Gastrocnemius medialis (tissue), 4 donors: ENCODE measurements at regions not wholly inside any gene's neighbourhood (a gene's known extent, or its start where the extent isn't known, plus 50 kb on each side); places are given as distances from the start of the nearest gene placed in this dataset.

Experiments used
- ATAC-seq, 2 donors: fragments of 150-250 bp; one replicate each; pipeline ENCODE4 v1.9.1; 2016
- DNase-seq, 2 donors: peaks; one replicate each; pipeline ENCODE4 v3.0.0-alpha.2; 2019
- H3K27ac ChIP-seq, 4 donors: fragments of 200-600 bp; sonication (generic); 1 replicate in 1 of 4; 2 replicates in 3 of 4; pipeline ENCODE4 v1.5.1; 2016 to 2018; ENCODE audit warnings: mild to moderate bottlenecking in 2 of 4, moderate library complexity in 1 of 4
- H3K27me3 ChIP-seq, 3 donors: fragments of 200-600 bp; sonication (generic) in 2 of 3; 1 replicate in 1 of 3; 2 replicates in 2 of 3; pipeline versions ENCODE4 v1.5.1 to v1.6.0; 2016 to 2019; ENCODE audit warnings: mild to moderate bottlenecking in 1 of 3, moderate library complexity in 1 of 3
- H3K36me3 ChIP-seq, 2 donors: fragments of 200-600 bp; sonication (generic) in 1 of 2; one replicate each; pipeline ENCODE4 v1.5.1; 2017 to 2018
- H3K4me1 ChIP-seq, 2 donors: fragments of 200-600 bp; sonication (generic) in 1 of 2; one replicate each; pipeline ENCODE4 v1.5.1; 2016 to 2017; ENCODE audit warnings: mild to moderate bottlenecking in 2 of 2
- H3K4me3 ChIP-seq, 4 donors: fragments of 200-600 bp; sonication (generic) in 3 of 4; 1 replicate in 1 of 4; 2 replicates in 3 of 4; pipeline ENCODE4 v1.5.1; 2016 to 2019; ENCODE audit warnings: mild to moderate bottlenecking in 2 of 4
- H3K9me3 ChIP-seq, 3 donors: fragments of 200-600 bp; sonication (generic) in 2 of 3; 1 replicate in 1 of 3; 2 replicates in 2 of 3; pipeline ENCODE4 v1.5.1; 2016 to 2019
- CTCF ChIP-seq, 5 experiments: fragments of 450-650 bp in 3 of 5; fragments of 200-600 bp in 2 of 5; sonication (generic) in 2 of 5; IDR thresholded peaks in 4 of 5; conservative IDR thresholded peaks in 1 of 5; 1 replicate in 4 of 5; 2 replicates in 1 of 5; pipeline ENCODE4 v1.5.1; 2016 to 2019; ENCODE audit warnings: antibody characterized with exemption in 5 of 5, mild to moderate bottlenecking in 3 of 5, moderate library complexity in 3 of 5
- POLR2A ChIP-seq, 2 donors: fragments of 450-650 bp; IDR thresholded peaks; one replicate each; pipeline ENCODE4 v1.6.1; 2017; ENCODE audit warnings: antibody characterized with exemption in 2 of 2, mild to moderate bottlenecking in 2 of 2, moderate library complexity in 2 of 2
- in situ Hi-C, 4 donors: fragments of 200-750 bp; cut with MboI; loops; one replicate each; pipeline versions ENCODE4 v1.15.0 to v1.8.0; 2017; ENCODE audit warnings: low sequenced_read_pairs in 4 of 4
- intact Hi-C: fragments of 100-400 bp; cut with DNase I; formaldehyde crosslinking; loops from one replicate; pipeline ENCODE4 v1.15.1; 2023; ENCODE audit warnings: low total_unique reads

- no peak for DNase-seq
- ATAC-seq: no peak
- no peaks in the 10 kb centered on the region for H3K9me3 ChIP-seq
- no peaks in the 10 kb centered on the region for H3K4me1 ChIP-seq
- no peak overlapping the region for H3K4me3 ChIP-seq
- intact Hi-C loops (no loop called here), in situ Hi-C loops (no loop called here)
- no peaks in the 10 kb centered on the region for H3K36me3 ChIP-seq
- no peaks in the 10 kb centered on the region for H3K27me3 ChIP-seq
- no peak overlapping the region for H3K27ac ChIP-seq
- TF ChIP-seq CTCF (IDR thresholded peaks at IDR 0.05 in 4 of 5, conservative IDR thresholded peaks at IDR 0.05 in 1 of 5) (no peak), POLR2A (IDR thresholded peaks at IDR 0.05) (no peak)
Measured at GRCh38 chr20:11048739-11049138, 374.9 kb upstream of the JAG1 start.

- H3K27me3 ChIP-seq: no peaks in the 10 kb centered on the region
- no peaks in the 10 kb centered on the region for H3K9me3 ChIP-seq
- H3K36me3 ChIP-seq: no peaks in the 10 kb centered on the region
- intact Hi-C loops (no loop called here), in situ Hi-C loops (no loop called here)
- ATAC-seq (no peak), DNase-seq (no peak)
- no peak overlapping the region for H3K4me3 ChIP-seq
- TF ChIP-seq POLR2A (IDR thresholded peaks at IDR 0.05) (no peak), CTCF (IDR thresholded peaks at IDR 0.05 in 4 of 5, conservative IDR thresholded peaks at IDR 0.05 in 1 of 5) (no peak)
- no peak overlapping the region for H3K27ac ChIP-seq
- H3K4me1 ChIP-seq: no peaks in the 10 kb centered on the region
Measured at GRCh38 chr20:11050350-11050749, 376.6 kb upstream of the JAG1 start.

DNA sequence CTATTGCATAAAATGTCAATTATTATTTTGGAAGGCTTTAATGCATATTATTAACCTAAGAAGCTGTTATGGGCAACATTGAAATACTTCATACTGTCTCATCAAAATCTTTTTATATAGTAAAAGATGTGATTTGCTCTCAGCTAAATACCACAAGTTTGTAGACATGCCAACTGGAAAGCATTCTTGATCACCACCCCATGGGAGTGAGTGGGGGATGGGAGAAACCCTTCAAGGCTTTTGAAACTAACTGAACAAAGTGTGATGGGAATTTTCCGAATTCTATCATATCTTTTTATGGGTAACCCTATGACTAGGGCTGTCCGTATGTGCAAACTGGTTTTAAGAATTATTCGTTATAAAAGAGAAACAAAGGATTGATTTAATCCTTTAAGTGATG lies 377.3 kb upstream of the JAG1 start:
- Histone ChIP-seq H3K27ac (no peak overlapping the region), H3K4me3 (no peak overlapping the region), H3K27me3 (no peaks in the 10 kb centered on the region), H3K36me3 (no peaks in the 10 kb centered on the region), H3K9me3 (no peaks in the 10 kb centered on the region), H3K4me1 (no peaks in the 10 kb centered on the region)
- no peak for DNase-seq
- ATAC-seq: no peak
- intact Hi-C loops (no loop called here), in situ Hi-C loops (no loop called here)
- TF ChIP-seq CTCF (IDR thresholded peaks at IDR 0.05 in 4 of 5, conservative IDR thresholded peaks at IDR 0.05 in 1 of 5) (no peak), POLR2A (IDR thresholded peaks at IDR 0.05) (no peak)

DNA sequence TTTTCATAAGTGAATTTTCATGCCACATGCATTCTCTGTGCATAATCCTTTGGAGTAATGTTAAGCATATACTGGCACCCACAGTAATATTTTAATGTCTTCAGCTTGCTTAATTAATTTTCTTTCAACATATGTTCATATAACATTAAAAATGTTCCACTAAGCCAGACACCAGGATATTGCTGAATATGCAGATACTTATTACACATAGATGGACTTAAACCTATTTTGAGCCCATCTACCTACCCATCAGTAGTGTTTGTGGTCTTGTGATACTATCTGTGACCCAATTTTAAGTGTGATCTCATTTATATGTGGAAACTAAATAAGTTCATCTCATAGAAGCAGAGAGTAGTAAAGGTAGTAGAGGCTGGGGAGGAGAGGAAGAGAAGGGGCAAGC lies 379.5 kb upstream of the JAG1 start:
- Histone ChIP-seq H3K36me3 (no peaks in the 10 kb centered on the region), H3K4me3 (no peak overlapping the region), H3K9me3 (no peaks in the 10 kb centered on the region), H3K27ac (no peak overlapping the region), H3K4me1 (no peaks in the 10 kb centered on the region), H3K27me3 (no peaks in the 10 kb centered on the region)
- intact Hi-C loops (no loop called here), in situ Hi-C loops (no loop called here)
- ATAC-seq (no peak), DNase-seq (no peak)
- TF ChIP-seq POLR2A (IDR thresholded peaks at IDR 0.05): no peak
- TF ChIP-seq CTCF (IDR thresholded peaks at IDR 0.05 in 4 of 5, conservative IDR thresholded peaks at IDR 0.05 in 1 of 5): no peak

GRCh38 chr20:11054266-11054993 lies 380.6 kb upstream of the JAG1 start:
- Histone ChIP-seq H3K36me3 (no peaks in the 10 kb centered on the region), H3K27ac (peak overlapping the region in 1 of 4 donors; percentile 39), H3K4me3 (no peak overlapping the region), H3K27me3 (no peaks in the 10 kb centered on the region), H3K4me1 (no peaks in the 10 kb centered on the region), H3K9me3 (no peaks in the 10 kb centered on the region)
- TF ChIP-seq POLR2A (IDR thresholded peaks at IDR 0.05): no peak
- no peak for TF ChIP-seq CTCF (IDR thresholded peaks at IDR 0.05 in 4 of 5, conservative IDR thresholded peaks at IDR 0.05 in 1 of 5)
- no peak for ATAC-seq
- intact Hi-C loops: no loop called here
- no peak for DNase-seq
- in situ Hi-C loops: no loop called here
